Activated T-helper 1 cell treated with anti-CD3 and anti-CD28 coated beads, Interleukin-12 subunit alpha, Interleukin-12 subunit beta, Interleukin-2, Interleukin-4 antibody, amounts not matched to agents 30 ng/mL and 10 ng/mL and 1 ng/mL, durations not matched to agents 14 hours and 24 hours and 36 hours (primary cell): ENCODE measurements at regions not wholly inside any gene's neighbourhood (a gene's known extent, or its start where the extent isn't known, plus 50 kb on each side); places are given as distances from the start of the nearest gene placed in this dataset.

Source experiments
- DNase-seq: peaks from one replicate; pipeline ENCODE4 v3.0.0; 2021; ENCODE audit warnings: low spot score
- H3K27ac Mint-ChIP-seq: one replicate; pipeline ENCODE4 v1.8.0; 2021; ENCODE audit warnings: mild to moderate bottlenecking, mixed read lengths
- H3K27me3 Mint-ChIP-seq: one replicate; pipeline ENCODE4 v1.8.0; 2022; ENCODE audit warnings: mild to moderate bottlenecking, moderate library complexity, mixed read lengths; ENCODE audit not compliant: insufficient read depth
- H3K36me3 Mint-ChIP-seq: one replicate; pipeline ENCODE4 v1.8.0; 2021; ENCODE audit warnings: low read depth, mixed read lengths
- H3K4me1 Mint-ChIP-seq: one replicate; pipeline ENCODE4 v1.8.0; 2021; ENCODE audit warnings: low read depth, mixed read lengths
- H3K4me3 Mint-ChIP-seq: one replicate; pipeline ENCODE4 v1.8.0; 2021; ENCODE audit warnings: mild to moderate bottlenecking, moderate library complexity, mixed read lengths
- H3K9me3 Mint-ChIP-seq: one replicate; pipeline ENCODE4 v1.8.0; 2021; ENCODE audit warnings: mixed read lengths
- intact Hi-C: fragments of 100-400 bp; cut with micrococcal nuclease; formaldehyde crosslinking; loops from one replicate; pipeline ENCODE4 v1.15.1; 2024

DNA sequence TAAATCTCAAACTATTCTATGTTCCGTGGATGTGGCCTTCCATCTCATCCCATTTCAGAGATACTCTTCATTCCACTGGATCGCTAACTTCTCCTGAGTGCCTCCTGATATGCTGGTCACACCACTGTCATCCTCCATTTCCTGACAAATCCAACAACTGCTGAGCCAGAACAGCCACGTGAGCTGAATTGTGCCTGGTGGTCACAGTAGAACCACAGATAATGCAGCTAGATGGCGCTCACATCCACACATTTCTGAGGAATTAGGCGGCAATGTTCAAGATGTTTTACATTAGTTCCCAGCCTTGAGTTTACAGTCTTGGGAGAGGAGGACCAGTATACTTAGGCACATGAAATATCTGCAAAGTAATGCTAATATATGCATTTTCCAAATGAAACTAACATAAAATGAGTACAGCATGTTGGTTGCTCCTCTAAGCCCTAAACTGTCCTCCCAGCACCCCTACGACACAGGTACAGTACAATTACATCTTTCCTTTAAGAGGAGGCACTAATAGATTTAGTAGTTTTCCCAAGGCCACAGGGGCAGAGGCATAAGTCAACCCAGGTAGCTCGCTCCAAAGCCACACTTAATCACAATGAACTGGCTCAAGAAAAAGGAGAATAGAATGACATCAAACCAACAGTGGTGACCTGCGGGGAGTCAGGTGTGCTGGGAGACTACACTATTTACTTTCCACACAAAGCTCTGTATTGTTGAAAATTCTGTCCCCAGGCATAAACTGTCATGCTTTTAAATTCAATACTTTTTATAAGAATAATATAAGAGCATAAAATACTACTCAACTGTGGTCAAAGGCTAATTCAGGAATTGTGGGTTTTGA lies 134.2 kb downstream of the CHIC2 start:
- peak; percentile 14 for DNase-seq
- Mint-ChIP-seq H3K4me3 (no peak overlapping the region), H3K27me3 (peaks cover 3% of the 10 kb centered on the region), H3K9me3 (no peaks in the 10 kb centered on the region), H3K4me1 (no peaks in the 10 kb centered on the region), H3K27ac (no peak overlapping the region), H3K36me3 (no peaks in the 10 kb centered on the region)
- intact Hi-C loops, result loop anchor here (1.0 to 2.0 kb wide), 3 partner anchors 163 to 304 kb away; no protein-coding TSS in a partner anchor

DNA sequence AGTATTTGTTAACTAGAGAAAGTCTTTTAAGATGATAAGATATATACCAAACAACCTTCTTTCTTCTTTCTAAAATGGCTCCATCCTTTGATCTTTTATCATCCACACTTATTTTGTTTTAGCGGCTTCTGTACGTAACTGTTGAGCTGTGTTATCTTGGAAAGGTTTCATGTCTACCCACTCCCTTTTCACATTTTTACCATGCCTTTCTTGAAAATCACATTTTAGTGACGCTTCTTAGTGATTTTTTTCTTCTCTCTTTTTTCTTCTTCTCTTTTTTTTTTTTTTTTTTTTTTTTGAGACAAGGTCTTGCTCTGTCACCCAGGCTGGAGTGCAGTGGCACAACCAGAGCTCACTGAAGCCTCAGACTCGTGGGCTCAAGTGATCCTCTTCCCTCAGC lies 135.1 kb downstream of the CHIC2 start:
- H3K36me3 Mint-ChIP-seq, result no peaks in the 10 kb centered on the region
- intact Hi-C loops, result no loop called here
- H3K9me3 Mint-ChIP-seq, result no peaks in the 10 kb centered on the region
- no peaks in the 10 kb centered on the region for H3K4me1 Mint-ChIP-seq
- no peak overlapping the region for H3K4me3 Mint-ChIP-seq
- DNase-seq, result no peak
- H3K27ac Mint-ChIP-seq, result no peak overlapping the region
- H3K27me3 Mint-ChIP-seq, result peaks cover 3% of the 10 kb centered on the region

DNA sequence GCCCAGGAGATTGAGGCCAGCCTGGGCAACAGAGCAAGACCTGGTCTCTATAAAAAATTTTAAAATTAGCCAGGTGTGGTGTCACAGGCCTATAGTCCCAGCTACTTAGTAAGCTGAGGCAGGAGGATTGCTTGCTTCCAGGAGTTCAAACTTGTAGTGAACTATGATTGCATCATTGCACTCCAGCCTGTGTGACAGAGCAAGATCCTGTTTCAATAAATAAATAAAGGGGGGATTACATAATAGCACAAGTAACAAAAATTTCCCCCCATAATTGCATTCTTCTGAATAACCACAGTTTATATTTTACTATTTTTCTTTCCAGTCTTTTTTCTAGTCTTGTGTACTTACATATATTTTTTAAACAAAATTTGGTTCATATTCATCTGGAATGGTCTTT lies 135.6 kb downstream of the CHIC2 start:
- H3K9me3 Mint-ChIP-seq, result no peaks in the 10 kb centered on the region
- no peaks in the 10 kb centered on the region for H3K4me1 Mint-ChIP-seq
- DNase-seq, result no peak
- no peak overlapping the region for H3K4me3 Mint-ChIP-seq
- H3K27ac Mint-ChIP-seq, result no peak overlapping the region
- peaks cover 3% of the 10 kb centered on the region for H3K27me3 Mint-ChIP-seq
- H3K36me3 Mint-ChIP-seq, result no peaks in the 10 kb centered on the region
- intact Hi-C loops, result no loop called here

- Mint-ChIP-seq H3K27me3 (peaks cover 2% of the 10 kb centered on the region), H3K4me3 (no peak overlapping the region), H3K27ac (no peak overlapping the region), H3K36me3 (no peaks in the 10 kb centered on the region), H3K4me1 (no peaks in the 10 kb centered on the region), H3K9me3 (no peaks in the 10 kb centered on the region)
- intact Hi-C loops, result no loop called here
- DNase-seq, result no peak
Measured at GRCh38 chr4:53925050-53925605, 139.3 kb downstream of the CHIC2 start.

- H3K4me1 Mint-ChIP-seq, result no peaks in the 10 kb centered on the region
- H3K36me3 Mint-ChIP-seq, result no peaks in the 10 kb centered on the region
- no peaks in the 10 kb centered on the region for H3K9me3 Mint-ChIP-seq
- no peak overlapping the region for H3K4me3 Mint-ChIP-seq
- H3K27ac Mint-ChIP-seq, result no peak overlapping the region
- DNase-seq, result no peak
- H3K27me3 Mint-ChIP-seq, result peaks cover 2% of the 10 kb centered on the region
- intact Hi-C loops, result no loop called here
Measured at GRCh38 chr4:53924333-53925049, 139.9 kb downstream of the CHIC2 start.

DNA sequence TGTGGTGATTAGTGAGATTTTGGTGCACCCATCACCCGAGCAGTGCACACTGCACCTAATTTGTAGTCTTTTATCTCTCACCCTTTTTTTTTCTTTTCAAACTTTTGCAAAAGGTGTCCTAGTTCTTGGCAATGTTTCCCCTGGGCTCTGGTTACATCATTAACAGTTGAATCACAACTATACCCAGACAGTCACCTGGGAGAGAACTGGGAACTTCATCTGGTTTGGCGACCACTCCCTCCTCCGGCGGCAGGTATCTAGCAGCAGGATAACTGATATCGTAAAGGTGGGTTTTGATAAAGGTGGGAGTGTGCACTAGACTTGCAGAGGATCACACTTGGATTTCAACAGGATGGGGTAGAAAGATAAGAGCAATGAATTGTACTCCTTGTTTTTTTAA lies 140.5 kb downstream of the CHIC2 start:
- no peaks in the 10 kb centered on the region for H3K4me1 Mint-ChIP-seq
- intact Hi-C loops, result no loop called here
- H3K9me3 Mint-ChIP-seq, result no peaks in the 10 kb centered on the region
- H3K27ac Mint-ChIP-seq, result no peak overlapping the region
- no peak for DNase-seq
- no peak overlapping the region for H3K4me3 Mint-ChIP-seq
- H3K36me3 Mint-ChIP-seq, result no peaks in the 10 kb centered on the region
- H3K27me3 Mint-ChIP-seq, result peaks cover 2% of the 10 kb centered on the region

GRCh38 chr4:53921856-53922255 lies 142.5 kb downstream of the CHIC2 start:
- DNase-seq, result no peak
- H3K27me3 Mint-ChIP-seq, result peaks cover 2% of the 10 kb centered on the region
- no peak overlapping the region for H3K4me3 Mint-ChIP-seq
- H3K9me3 Mint-ChIP-seq, result no peaks in the 10 kb centered on the region
- intact Hi-C loops, result no loop called here
- no peaks in the 10 kb centered on the region for H3K36me3 Mint-ChIP-seq
- H3K4me1 Mint-ChIP-seq, result no peaks in the 10 kb centered on the region
- H3K27ac Mint-ChIP-seq, result no peak overlapping the region

DNA sequence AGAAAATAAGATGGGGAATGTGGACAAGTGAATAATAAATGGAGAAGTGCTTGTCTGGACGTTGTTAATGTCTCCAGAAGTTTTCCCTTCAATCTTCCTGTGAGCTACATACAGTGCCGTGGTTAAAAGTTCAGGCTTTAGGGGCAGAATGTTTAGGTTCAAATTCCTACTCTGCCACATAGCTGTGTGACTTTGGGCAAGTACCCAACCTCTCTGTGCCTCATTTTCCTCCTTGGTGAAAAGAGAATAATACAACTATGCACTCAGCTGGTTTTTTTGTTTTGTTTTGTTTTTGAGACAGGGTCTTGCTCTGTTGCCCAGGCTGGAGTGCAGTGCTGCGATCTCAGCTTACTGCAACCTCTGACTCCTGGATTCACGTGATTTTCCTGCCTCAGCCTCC lies 143.5 kb downstream of the CHIC2 start:
- no peak overlapping the region for H3K4me3 Mint-ChIP-seq

DNA sequence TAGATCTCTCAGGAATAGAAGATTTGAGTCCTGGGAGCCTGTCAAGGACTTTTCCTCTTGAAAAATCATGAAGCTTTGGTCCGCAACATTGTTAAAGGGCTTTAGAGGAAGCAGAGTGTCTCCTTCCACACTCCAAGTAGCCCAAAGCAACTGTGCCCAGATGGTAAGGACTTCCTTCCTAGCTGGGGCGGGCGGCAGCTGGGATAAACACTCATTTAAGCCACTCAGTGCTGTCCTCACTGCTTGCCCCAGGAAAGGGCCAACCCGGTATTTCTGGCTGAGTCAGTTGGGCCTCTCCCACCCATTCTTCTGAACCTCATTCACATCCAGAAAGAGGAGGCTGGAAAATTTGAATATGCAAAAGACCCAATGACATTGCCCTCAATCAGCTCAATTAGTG lies 144.3 kb downstream of the CHIC2 start:
- no peak overlapping the region for H3K27ac Mint-ChIP-seq
- intact Hi-C loops, result no loop called here
- no peak overlapping the region for H3K4me3 Mint-ChIP-seq
- DNase-seq, result no peak
- peaks cover 3% of the 10 kb centered on the region for H3K27me3 Mint-ChIP-seq
- no peaks in the 10 kb centered on the region for H3K9me3 Mint-ChIP-seq
- no peaks in the 10 kb centered on the region for H3K36me3 Mint-ChIP-seq
- H3K4me1 Mint-ChIP-seq, result no peaks in the 10 kb centered on the region

More for the DNA sequence above, 143.5 kb downstream of the CHIC2 start:
- H3K4me1 Mint-ChIP-seq, result no peaks in the 10 kb centered on the region
- no peaks in the 10 kb centered on the region for H3K9me3 Mint-ChIP-seq
- DNase-seq, result no peak
- peaks cover 2% of the 10 kb centered on the region for H3K27me3 Mint-ChIP-seq
- intact Hi-C loops, result no loop called here
- no peak overlapping the region for H3K27ac Mint-ChIP-seq
- H3K36me3 Mint-ChIP-seq, result no peaks in the 10 kb centered on the region

- H3K27me3 Mint-ChIP-seq, result peaks cover 5% of the 10 kb centered on the region
- DNase-seq, result no peak
- no peaks in the 10 kb centered on the region for H3K9me3 Mint-ChIP-seq
- no peaks in the 10 kb centered on the region for H3K36me3 Mint-ChIP-seq
- no peak overlapping the region for H3K27ac Mint-ChIP-seq
- no peaks in the 10 kb centered on the region for H3K4me1 Mint-ChIP-seq
- intact Hi-C loops, result no loop called here
- H3K4me3 Mint-ChIP-seq, result no peak overlapping the region
Measured at GRCh38 chr4:53919535-53919934, 144.9 kb downstream of the CHIC2 start.

DNA sequence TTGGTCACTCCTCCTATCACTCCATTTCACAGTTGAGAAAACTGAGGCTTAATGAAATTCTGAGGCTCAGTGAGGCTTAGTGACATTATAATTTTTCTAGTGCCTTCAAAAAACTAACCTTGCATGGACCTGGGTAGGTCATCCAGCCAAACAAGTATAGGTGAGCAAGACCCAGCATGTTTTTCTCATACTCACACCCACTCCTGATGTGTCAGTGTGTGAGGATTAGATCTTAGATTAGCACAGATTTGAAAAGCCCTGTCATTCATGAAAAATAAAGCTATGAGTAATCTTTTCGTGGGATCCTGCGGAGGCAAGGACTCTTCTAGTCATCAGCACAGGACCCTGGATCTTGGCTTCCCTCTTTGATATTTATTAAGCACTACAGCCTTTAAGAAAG lies 146.7 kb downstream of the CHIC2 start:
- Mint-ChIP-seq H3K27me3 (peaks cover 10% of the 10 kb centered on the region), H3K4me3 (no peak overlapping the region), H3K9me3 (no peaks in the 10 kb centered on the region), H3K4me1 (no peaks in the 10 kb centered on the region), H3K27ac (no peak overlapping the region), H3K36me3 (no peaks in the 10 kb centered on the region)
- intact Hi-C loops, result no loop called here
- DNase-seq, result no peak

- Mint-ChIP-seq H3K36me3 (no peaks in the 10 kb centered on the region), H3K4me3 (no peak overlapping the region), H3K27me3 (peaks cover 10% of the 10 kb centered on the region), H3K27ac (no peak overlapping the region), H3K9me3 (no peaks in the 10 kb centered on the region), H3K4me1 (no peaks in the 10 kb centered on the region)
- DNase-seq, result no peak
- intact Hi-C loops, result no loop called here
Measured at GRCh38 chr4:53916431-53916889, 147.9 kb downstream of the CHIC2 start.
